Stimulated activated CD8-positive, alpha-beta memory T cell treated with anti-CD3 and anti-CD28 coated beads, Interleukin-15, amount 100 ng/mL, for 4 hours (primary cell): ENCODE measurements at regions not wholly inside any gene's neighbourhood (a gene's known extent, or its start where the extent isn't known, plus 50 kb on each side); places are given as distances from the start of the nearest gene placed in this dataset.

Source experiments
- DNase-seq, 2 donors: peaks; one replicate each; pipeline ENCODE4 v3.0.0-alpha.2; 2020; ENCODE audit warnings: low read depth in 2 of 2

DNA sequence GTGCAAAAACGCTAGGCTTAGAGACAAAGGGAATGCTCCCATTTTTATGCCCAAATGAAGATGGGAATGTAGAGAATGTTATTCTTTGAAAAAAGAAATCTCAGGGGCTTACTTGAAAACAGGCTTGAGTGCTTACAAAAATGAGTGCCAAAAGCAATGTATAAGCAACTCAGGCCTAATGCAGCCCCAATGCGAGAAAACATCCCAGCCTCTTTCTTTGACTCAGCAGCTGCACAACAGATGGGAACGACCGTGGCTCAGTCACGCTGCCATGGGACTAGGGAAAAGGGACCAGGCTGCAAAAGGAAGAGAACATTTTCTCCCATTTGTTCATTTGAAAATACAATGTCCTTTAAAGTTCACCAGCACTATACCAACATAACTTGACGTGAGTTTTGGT is 246.4 kb upstream of the LRIG1 start:
- no peak for DNase-seq

- DNase-seq = no peak
Observed at GRCh38 chr3:66747696-66748095, 246.9 kb upstream of the LRIG1 start.

GRCh38 chr3:66748175-66748876 is 247.5 kb upstream of the LRIG1 start:
- DNase-seq = no peak

DNA sequence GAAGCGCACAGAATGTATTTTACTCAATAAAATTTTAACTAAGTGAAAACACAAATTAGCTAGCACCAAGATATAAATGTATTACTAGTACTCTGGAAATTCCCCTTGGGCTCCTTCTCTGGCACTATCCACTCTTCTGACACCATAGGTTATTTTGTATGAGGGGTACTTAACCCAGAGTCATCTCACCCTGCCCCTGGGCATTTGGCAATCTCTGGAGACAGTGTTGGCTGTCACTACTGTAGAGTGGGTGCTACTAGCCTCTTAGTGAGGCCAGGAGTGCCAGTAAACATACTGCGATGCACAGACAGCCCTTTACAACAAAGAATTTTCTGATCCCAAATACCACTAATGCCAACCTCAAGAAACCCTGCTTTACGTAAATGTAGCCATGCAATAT is 246.3 kb upstream of the KBTBD8 start:
- no peak for DNase-seq

DNA sequence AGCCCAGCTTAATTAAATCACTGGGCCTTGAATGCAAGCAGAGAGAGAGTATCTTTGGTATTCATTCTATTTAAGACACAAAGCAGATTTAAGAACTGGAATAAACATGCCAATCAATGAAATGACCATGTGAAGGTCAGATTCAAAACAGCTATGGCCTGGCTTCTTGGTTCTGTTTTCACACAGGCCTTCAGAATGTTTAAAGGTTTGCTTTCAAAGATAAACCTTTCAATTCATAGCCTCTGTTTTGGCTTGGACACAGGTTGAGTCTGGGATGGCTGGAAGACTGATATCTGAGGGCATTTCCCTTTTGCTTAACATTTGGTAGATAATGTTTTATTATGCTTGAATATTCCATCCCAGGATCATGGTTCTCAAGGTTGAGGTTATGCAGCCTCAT is 244.4 kb upstream of the KBTBD8 start:
- no peak for DNase-seq

DNA sequence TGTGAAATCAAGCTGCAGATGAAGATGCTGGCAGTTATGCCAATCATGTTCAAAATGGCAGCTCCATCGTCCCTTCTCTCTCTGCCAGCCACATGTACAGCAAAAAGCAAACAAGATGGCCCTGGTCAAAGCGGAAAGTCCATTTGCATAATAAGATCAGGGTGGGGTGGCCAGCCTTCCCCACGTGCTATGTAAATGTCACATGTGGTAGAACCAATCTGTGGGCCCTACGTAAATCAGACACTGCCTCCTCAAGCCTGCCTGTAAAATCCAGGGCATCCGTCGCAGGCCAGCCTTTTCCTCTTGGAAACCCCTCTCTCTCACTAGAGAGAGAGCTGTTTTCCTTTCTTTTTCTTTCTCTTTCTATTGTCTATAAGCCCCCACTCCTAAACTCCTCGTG is 243.5 kb upstream of the KBTBD8 start:
- no peak for DNase-seq

GRCh38 chr3:66755924-66756323 is 242.2 kb upstream of the KBTBD8 start:
- no peak for DNase-seq

DNA sequence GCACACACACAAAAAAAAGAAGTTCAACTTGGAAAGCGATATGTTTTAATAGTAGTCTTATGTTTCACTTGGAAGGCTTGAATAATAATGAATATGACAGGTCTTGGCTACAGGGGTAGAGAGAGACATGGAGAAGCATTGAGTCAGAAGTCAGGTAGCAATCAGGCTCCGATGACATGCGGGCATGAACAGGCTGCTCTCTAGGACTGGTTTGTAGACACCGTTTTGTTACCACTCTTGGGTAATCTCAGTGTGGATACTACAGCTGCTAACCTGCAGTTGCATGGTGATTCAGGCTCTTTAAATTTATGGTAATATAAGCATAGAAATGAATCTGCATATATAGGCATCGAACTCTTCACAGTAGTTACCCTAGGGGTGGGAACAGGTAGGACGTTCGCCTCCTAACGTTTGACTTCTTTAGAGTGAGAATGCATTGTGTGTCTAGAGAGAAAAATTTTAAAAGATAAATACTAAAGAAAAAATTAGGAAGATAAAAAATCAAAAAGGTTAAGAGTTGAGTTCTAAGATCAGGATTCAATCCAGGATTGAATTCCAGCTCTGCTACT is 241.6 kb upstream of the KBTBD8 start:
- no peak for DNase-seq

GRCh38 chr3:66761093-66761780 is 236.9 kb upstream of the KBTBD8 start:
- DNase-seq = no peak

- DNase-seq = no peak
Observed at GRCh38 chr3:66762916-66763693, 235.0 kb upstream of the KBTBD8 start.

GRCh38 chr3:66778107-66778506 is 220.0 kb upstream of the KBTBD8 start:
- no peak for DNase-seq

DNA sequence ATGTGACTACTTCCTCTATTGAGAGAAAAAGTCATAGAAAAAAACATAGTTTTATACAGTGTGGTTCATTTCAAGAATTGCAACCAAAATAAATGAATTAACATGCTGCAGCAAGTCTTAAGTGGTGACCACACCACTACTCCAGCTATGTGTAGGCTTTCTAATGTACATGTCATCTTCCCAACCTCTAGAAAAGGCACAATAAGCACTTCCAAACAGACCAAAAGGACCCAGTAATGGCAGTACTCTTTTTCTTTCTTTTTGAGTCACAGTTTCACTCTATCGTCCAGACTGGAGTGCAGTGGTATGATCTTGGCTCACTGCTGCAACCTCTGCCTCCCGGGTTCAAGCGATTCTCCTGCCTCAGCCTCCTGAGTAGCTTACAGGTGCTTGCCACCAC is 219.3 kb upstream of the KBTBD8 start:
- no peak for DNase-seq

DNA sequence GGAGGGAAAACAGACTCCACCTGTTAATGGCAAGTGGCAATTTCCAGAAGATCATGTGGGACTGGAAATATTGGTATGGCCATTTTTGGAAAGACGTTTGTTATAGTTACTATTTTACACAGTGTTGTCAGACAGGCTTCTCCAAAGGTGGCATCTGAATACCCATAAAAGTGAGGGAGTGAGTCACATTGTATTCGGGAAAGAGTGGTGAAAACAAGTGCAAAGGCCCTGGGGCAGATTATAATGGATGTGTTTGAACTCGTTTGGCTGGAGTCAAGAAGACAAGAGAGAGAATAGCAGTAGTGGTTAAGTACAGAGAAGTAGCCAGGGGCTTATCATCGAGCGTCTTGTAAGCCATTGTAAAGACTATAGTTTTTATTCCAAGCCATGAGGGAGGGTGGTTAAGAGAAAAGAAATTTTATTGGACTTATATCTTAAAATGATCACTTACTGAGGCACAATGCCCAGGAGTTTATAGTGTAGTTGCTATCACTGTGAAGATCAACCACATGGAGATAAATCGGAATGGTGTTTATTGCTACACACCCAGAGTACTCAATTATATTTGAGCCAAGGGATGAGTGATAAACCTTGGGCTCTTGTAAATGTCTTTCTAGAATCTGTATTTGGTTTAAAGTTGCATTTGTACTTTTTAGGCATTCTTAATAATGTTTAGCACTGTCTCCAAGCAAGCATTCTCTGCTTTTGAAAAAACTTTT is 212.8 kb upstream of the KBTBD8 start:
- DNase-seq = no peak

GRCh38 chr3:66789580-66790237 is 208.4 kb upstream of the KBTBD8 start:
- no peak for DNase-seq

- no peak for DNase-seq
Observed at GRCh38 chr3:66792086-66792485, 206.0 kb upstream of the KBTBD8 start.

DNA sequence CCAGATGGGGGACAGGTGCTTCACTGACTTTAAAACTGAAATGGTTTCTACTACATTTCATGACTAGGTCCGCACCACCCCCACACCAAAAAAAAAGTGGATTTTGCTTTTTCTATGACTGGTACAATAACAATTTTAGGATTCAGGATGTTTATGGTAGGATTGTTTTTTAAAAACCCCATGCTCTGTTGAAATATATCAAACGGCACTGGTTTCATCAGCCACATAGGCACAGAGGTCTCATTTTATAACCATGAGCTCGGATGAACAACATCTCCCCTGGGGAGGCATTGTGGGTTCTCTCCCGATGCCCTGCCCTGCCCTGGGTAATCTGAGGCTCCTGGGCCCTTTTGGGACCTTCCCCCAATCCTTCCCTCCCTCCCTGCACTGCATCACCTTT is 202.7 kb upstream of the KBTBD8 start:
- no peak for DNase-seq

- no peak for DNase-seq
Observed at GRCh38 chr3:66796343-66796742, 201.8 kb upstream of the KBTBD8 start.

- no peak for DNase-seq
Observed at GRCh38 chr3:66797889-66798560, 200.1 kb upstream of the KBTBD8 start.

DNA sequence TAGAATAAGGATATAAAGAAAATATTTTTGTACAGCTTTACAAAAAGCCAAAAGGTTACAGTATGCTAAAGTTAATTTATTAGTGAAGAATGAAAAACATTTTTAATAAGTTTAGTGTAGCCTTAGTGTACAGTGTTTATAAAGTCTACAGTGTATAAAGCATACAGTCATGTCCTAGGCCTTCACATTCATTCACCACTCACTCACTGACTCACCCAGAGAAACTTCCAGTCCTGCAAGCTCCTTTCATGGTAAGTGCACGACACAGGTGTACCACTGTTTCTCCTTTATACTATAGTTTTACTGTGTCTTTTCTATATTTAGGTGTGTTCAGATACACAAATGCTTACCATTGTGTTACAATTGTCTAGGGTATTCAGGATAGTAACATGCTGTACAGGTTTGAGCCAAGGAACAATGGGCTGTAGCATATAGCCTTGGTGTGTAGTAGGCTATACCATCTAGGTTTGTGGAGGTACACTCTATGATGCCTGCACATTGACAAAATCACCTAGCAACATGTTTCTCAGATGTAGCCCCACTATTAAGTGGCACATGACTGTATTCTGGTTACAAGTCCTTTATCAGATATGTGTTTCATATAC is 197.1 kb upstream of the KBTBD8 start:
- no peak for DNase-seq

GRCh38 chr3:66803206-66803605 is 194.9 kb upstream of the KBTBD8 start:
- DNase-seq = no peak
